Kidney tubule cell (primary cell): ENCODE measurements at regions not wholly inside any gene's neighbourhood (a gene's known extent, or its start where the extent isn't known, plus 50 kb on each side); places are given as distances from the start of the nearest gene placed in this dataset.
A peak's percentile ranks its signal among the peaks of the same experiment; 100 is the strongest.

Experiments used
- DNase-seq: peaks from one replicate; pipeline ENCODE4 v3.0.0-alpha.2; 2018; ENCODE audit warnings: low spot score

- DNase-seq, result peak; percentile 2
Measured at GRCh38 chr2:156647377-156648010, 211.3 kb downstream of the GPD2 start.

GRCh38 chr2:156648522-156648921, 212.3 kb downstream of the GPD2 start:
- DNase-seq, result no peak

GRCh38 chr2:156649596-156649995, 213.4 kb downstream of the GPD2 start:
- no peak for DNase-seq

DNA sequence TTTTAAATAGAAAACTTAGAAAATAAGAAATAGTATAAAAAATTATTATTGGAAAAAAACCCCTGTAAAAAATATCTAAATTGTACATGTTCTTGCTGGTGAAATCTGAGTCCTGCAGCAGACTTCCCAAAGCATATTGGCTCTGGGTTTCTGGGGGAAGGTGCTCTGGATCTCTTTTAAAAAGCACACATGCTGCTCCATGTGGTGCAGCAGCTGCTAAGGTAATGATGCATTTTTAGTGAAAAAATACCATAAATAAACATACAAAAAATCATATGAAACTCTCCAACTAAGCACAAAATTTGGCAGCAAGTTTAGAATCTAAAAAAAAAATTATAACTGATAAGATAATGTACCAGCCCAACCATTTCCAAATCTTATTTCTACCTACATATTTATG, 216.5 kb downstream of the GPD2 start:
- DNase-seq, result no peak

GRCh38 chr2:156653675-156654074, 217.5 kb downstream of the GPD2 start:
- no peak for DNase-seq

GRCh38 chr2:156657809-156658208, 221.6 kb downstream of the GPD2 start:
- no peak for DNase-seq

DNA sequence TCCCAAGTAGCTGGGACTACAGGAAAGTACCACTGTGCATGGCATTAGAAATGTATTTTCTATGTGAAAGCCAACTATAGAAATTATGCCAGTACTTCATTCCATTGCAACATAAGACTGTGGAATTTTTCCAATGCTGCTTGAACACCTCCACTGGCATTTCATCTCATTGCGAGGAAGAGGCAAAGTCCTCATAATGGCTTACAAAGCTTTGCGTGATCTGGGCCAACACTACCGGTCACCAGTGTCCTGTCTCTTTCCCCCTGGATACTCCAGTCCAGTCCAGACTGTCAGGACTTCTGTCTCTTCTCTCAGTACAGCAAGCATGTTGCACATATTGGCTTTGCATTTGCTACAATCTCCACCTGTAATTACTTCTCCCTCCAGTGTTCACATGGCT, 223.5 kb downstream of the GPD2 start:
- no peak for DNase-seq

DNA sequence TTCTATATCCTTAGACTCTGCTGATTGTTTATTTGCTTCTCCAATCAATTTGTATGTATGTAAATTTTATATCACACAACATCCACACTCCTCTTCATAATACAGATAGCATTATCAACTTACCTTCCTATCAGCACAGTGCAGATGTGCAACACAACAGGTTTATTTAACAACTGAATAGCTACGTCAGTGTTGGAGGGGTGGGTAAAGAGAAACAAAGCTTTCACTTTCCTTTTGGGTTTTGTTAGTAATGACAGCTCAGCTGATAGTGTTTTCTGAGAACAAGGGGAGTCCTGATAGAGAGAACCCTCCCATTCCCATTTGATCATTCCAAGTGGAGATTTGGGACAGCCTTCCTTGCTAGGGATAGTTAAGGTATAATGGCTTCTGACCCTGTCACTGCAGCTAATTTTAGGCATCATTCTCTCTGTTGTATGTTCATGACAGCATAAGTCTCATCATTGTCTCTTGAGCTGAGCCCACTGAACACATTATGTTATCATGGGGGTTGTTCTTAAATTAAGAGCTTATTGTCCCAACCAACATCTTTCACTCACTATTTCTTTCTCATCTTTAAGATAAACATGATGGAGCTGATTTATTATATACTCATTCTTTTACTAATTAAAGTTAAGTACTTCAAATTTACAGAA, 227.7 kb downstream of the GPD2 start:
- DNase-seq, result no peak

DNA sequence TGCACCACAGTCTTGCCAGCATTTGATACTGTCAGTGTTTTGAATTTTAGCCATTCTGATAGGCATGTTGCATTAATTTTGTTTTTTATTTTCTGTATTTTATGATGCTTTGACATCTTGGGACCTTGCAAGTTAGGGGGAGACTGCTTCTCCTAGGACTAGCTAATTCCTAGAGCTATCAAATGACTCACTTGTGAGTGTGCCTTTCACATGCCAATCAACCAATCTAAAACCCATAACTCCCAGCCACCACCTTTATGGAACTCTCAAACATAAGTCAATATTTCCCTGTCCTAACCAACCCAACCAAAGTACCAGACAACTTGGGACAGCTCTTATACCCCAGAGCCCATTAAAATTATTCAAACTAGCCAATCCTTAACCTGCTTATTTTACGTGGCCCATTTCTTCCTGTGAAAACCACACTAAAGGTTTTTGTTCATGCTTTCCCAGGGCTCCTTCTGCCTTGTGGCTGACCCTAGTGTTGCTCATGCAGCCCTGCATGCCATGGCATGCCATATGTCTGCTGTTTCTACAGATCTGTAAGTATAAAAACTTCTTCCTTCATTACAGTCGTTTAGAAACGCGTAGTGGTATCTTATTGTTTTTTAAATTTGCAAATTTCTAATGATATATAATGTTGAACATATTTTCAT, 230.1 kb downstream of the GPD2 start:
- DNase-seq, result no peak

DNA sequence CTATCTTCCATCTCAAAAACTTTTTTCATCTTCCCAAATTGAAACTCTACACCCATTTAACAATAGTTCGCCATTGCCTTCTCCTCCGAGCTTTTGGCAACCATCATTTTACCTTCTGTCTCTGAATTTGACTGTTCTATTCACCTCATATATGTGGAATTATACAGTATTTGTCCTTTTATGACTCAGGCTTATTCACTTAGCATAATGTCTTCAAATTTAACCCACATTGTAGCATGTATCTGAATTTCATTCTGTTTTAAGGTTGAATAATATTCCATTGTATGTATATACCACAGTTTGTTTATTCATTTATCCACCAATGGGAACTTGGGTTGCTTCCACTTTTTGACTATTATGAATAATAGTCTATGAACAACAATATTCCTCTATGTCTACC, 233.9 kb downstream of the GPD2 start:
- no peak for DNase-seq

GRCh38 chr2:156671706-156672361, 235.7 kb downstream of the GPD2 start:
- DNase-seq, result no peak

- no peak for DNase-seq
Measured at GRCh38 chr2:156672556-156673332, 236.6 kb downstream of the GPD2 start.

DNA sequence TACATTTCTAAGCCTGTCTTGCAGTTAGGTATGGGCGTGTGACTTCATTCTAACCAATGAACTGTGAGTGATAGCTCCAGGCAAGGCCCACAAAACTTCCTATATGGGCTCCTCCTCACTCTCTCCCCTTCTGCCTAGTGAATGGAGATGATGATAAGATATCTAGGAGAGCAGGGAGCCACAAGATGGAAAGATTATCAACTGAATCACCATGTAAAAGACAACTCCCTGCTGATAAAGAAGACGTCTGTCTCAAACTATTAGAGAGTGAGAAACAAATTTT, 237.1 kb downstream of the GPD2 start:
- DNase-seq, result no peak

DNA sequence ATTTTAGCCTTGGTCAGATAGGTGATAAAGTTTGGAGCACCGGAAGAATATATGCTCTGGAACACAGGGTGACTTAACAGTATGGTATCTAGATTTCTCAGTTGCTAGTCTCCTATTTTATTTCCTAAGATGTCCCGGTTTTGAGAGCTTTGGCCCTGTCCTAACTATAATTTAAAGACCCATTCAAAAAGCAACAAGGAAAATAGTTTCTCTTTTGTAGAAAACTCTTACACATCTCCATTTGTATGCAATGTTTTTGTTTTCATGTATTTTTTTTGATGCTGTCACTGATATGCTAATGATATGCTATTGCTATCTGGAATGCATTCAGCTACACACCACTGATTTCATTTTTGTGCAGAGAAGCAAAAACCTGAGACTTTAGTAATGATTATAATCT, 237.8 kb downstream of the GPD2 start:
- DNase-seq, result no peak

- DNase-seq, result no peak
Measured at GRCh38 chr2:156675896-156676295, 239.7 kb downstream of the GPD2 start.

DNA sequence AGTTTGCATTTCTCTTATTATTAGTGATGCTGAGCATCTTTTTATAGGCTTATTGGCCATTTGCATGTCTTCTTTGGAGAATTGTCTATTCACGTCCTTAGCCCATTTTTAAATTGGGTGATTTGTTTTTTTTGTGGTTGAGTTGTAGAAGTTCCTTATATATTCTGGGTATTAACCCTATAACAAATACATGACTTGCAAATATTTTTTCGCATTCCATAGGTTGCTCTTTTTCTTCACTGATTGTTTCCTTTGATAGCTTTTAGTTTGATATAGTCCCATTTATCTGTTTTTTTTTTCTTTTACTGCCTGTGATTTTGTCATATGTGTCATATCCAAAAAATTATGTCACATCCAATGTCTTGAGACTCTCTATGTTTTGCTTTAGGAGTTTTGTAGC, 243.6 kb downstream of the GPD2 start:
- DNase-seq, result no peak

GRCh38 chr2:156680266-156680665, 244.1 kb downstream of the GPD2 start:
- no peak for DNase-seq

- DNase-seq, result peak; percentile 34
Measured at GRCh38 chr2:156687126-156687525, 250.9 kb downstream of the GPD2 start.

DNA sequence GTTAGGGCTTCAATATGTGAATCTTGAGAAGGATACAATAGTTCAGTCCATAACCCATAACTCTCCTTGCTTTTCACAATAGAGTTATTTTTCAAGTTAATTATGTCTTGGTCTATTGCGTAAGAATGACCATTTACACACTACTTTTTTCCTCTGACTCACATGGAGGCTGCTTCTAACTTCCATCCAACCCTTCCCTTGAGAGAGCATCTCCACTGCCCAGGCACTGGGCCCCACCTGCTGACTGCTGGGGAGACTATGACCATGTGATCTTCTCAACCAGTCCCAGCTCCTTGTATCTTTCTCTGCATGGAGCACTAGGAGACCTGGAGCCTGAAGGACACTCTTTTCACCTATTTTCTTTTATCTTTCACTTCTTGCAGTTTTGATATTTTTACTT, 251.5 kb downstream of the GPD2 start:
- DNase-seq, result peak; percentile 37

- DNase-seq, result no peak
Measured at GRCh38 chr2:156689939-156690338, 253.8 kb downstream of the GPD2 start.

DNA sequence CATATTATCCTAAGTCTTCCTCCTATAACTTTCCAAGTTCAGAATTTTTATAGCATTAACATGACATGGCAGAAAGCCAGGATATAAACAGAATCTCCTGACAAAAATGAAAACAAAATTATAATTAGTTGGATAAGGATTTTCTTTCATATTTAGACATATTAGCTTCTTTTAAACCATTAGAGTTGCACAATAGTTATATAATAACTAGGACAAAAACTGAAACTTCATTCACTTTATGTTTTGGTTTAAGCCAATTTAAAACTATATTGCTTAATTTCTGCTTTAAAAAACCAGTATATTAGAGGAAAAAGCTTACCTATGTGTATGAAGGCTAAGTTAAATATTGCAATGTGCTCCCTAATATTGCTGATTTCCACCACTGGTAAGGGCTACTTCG, 254.8 kb downstream of the GPD2 start:
- DNase-seq, result no peak

GRCh38 chr2:156695020-156695419, 258.8 kb downstream of the GPD2 start:
- no peak for DNase-seq

- DNase-seq, result no peak
Measured at GRCh38 chr2:156695595-156695994, 259.4 kb downstream of the GPD2 start.
